IMR-90 (cell line): ENCODE measurements at regions not wholly inside any gene's neighbourhood (a gene's known extent, or its start where the extent isn't known, plus 50 kb on each side); places are given as distances from the start of the nearest gene placed in this dataset.

Experiments used
- ATAC-seq: fragments of 200-7000 bp; cut with Tn5 transposase; 2 replicates; pipeline ENCODE4 v1.9.1; 2020; ENCODE audit warnings: low read depth, mild to moderate bottlenecking, moderate library complexity
- BruUV-seq: library from RNA; stranded (reverse); fragments of 400-500 nt; replicated peaks from 2 replicates; lab custom pipeline; 2021; lab: Mats Ljungman, UMichigan
- CTCF ChIA-PET: fragments of 300-600 bp; formaldehyde crosslinking; extraction: SDS; loops from one replicate; lab custom pipeline; 2021; ENCODE audit warnings: antibody characterized with exemption; lab: Yijun Ruan, JAX
- POLR2A ChIA-PET: fragments of 300-600 bp; sonication (Branson Sonifier 250); formaldehyde crosslinking; loops from one replicate; lab custom pipeline; 2022; ENCODE audit warnings: antibody characterized with exemption; ENCODE audit not compliant: unreplicated experiment; lab: Charles Lee
- DNase-seq: peaks from one replicate; pipeline ENCODE4 v3.0.0; 2013
- H2AFZ ChIP-seq: replicated peaks from 2 replicates; pipeline ENCODE3; 2013; ENCODE audit warnings: low read length, mild to moderate bottlenecking; ENCODE audit not compliant: poor library complexity
- H2AK5ac ChIP-seq: 2 replicates; pipeline ENCODE4 v1.6.1; 2013; ENCODE audit warnings: low read depth, low read length, inconsistent platforms
- H2AK9ac ChIP-seq: replicated peaks from 2 replicates; pipeline ENCODE3; 2013; ENCODE audit warnings: mild to moderate bottlenecking, low read depth, low read length, moderate library complexity; ENCODE audit not compliant: poor library complexity
- H2BK120ac ChIP-seq: 2 replicates; pipeline ENCODE4 v1.6.1; 2013; ENCODE audit warnings: low read depth, low read length, inconsistent platforms
- H2BK15ac ChIP-seq: 3 replicates; pipeline ENCODE4 v1.6.1; 2013; ENCODE audit warnings: low read depth, low read length, inconsistent platforms
- H2BK20ac ChIP-seq: 2 replicates; pipeline ENCODE4 v1.6.1; 2013; ENCODE audit warnings: low read depth, mild to moderate bottlenecking, inconsistent platforms, low read length, moderate library complexity
- H2BK5ac ChIP-seq: 2 replicates; pipeline ENCODE4 v1.6.1; 2013; ENCODE audit warnings: mild to moderate bottlenecking, low read depth, low read length, inconsistent platforms; ENCODE audit not compliant: poor library complexity, severe bottlenecking
- H3K14ac ChIP-seq: replicated peaks from 2 replicates; pipeline ENCODE4 v1.6.1; 2013; ENCODE audit warnings: low read depth, low read length, inconsistent platforms
- H3K18ac ChIP-seq: 2 replicates; pipeline ENCODE4 v1.6.1; 2013; ENCODE audit warnings: low read depth, low read length, control low read depth
- H3K23ac ChIP-seq: 2 replicates; pipeline ENCODE4 v1.6.1; 2013; ENCODE audit warnings: low read depth, low read length, inconsistent platforms
- H3K27ac ChIP-seq: 2 replicates; pipeline ENCODE4 v1.5.1; 2013; ENCODE audit warnings: mild to moderate bottlenecking, control low read depth, low read length; ENCODE audit not compliant: insufficient read depth
- H3K27me3 ChIP-seq: 2 replicates; pipeline ENCODE4 v1.6.1; 2013; ENCODE audit warnings: low read length; ENCODE audit not compliant: control insufficient read depth, insufficient read depth
- H3K36me3 ChIP-seq: 2 replicates; pipeline ENCODE4 v1.6.1; 2013; ENCODE audit warnings: low read length, mixed read lengths; ENCODE audit not compliant: control insufficient read depth, insufficient read depth
- H3K4ac ChIP-seq: 2 replicates; pipeline ENCODE4 v1.6.1; 2013; ENCODE audit warnings: low read depth, low read length, inconsistent platforms
- H3K4me1 ChIP-seq: 2 replicates; pipeline ENCODE4 v1.6.1; 2013; ENCODE audit warnings: low read length, mixed read lengths; ENCODE audit not compliant: control insufficient read depth, insufficient read depth
- H3K4me2 ChIP-seq: 2 replicates; pipeline ENCODE4 v1.6.1; 2013; ENCODE audit warnings: low read depth, mild to moderate bottlenecking, control low read depth, low read length, moderate library complexity
- H3K4me3 ChIP-seq: 2 replicates; pipeline ENCODE4 v1.5.1; 2013; ENCODE audit warnings: low read depth, mild to moderate bottlenecking, control low read depth, low read length, moderate library complexity; ENCODE audit not compliant: insufficient read depth
- H3K56ac ChIP-seq: 2 replicates; pipeline ENCODE4 v1.6.1; 2013; ENCODE audit warnings: low read length, inconsistent platforms; ENCODE audit not compliant: insufficient read depth; ENCODE audit errors: extremely low read depth
- H3K79me1 ChIP-seq, 2 experiments: 2 replicates each; pipeline ENCODE4 v1.6.1; 2013; ENCODE audit warnings: low read length in 2 of 2, inconsistent platforms in 1 of 2, low read depth in 1 of 2
- H3K9ac ChIP-seq: 2 replicates; pipeline ENCODE4 v1.6.1; 2013; ENCODE audit warnings: low read depth, low read length, control low read depth
- H3K9me1 ChIP-seq: 2 replicates; pipeline ENCODE4 v1.6.1; 2013; ENCODE audit warnings: low read length, inconsistent platforms; ENCODE audit not compliant: insufficient read depth
- H3K9me3 ChIP-seq: 2 replicates; pipeline ENCODE4 v1.6.1; 2013; ENCODE audit warnings: low read length; ENCODE audit not compliant: control insufficient read depth, insufficient read depth
- H4K20me1 ChIP-seq: 2 replicates; pipeline ENCODE4 v1.6.1; 2013; ENCODE audit warnings: low read length, inconsistent platforms; ENCODE audit not compliant: insufficient read depth
- H4K5ac ChIP-seq: 2 replicates; pipeline ENCODE4 v1.6.1; 2013; ENCODE audit warnings: mild to moderate bottlenecking, low read depth, low read length, control low read depth
- H4K8ac ChIP-seq, 2 experiments: 2 replicates each; pipeline ENCODE4 v1.6.1; 2013; ENCODE audit warnings: low read depth in 2 of 2, low read length in 2 of 2, control low read depth in 1 of 2, inconsistent platforms in 1 of 2
- H4K91ac ChIP-seq: 2 replicates; pipeline ENCODE4 v1.6.1; 2013; ENCODE audit warnings: low read depth, low read length, inconsistent platforms; ENCODE audit not compliant: insufficient read depth
- BHLHE40 ChIP-seq: fragments of 150-350 bp; IDR thresholded peaks from 2 replicates; pipeline ENCODE4 v1.6.1; 2016; ENCODE audit warnings: mild to moderate bottlenecking, low read depth, low read length
- CEBPB ChIP-seq: IDR thresholded peaks from 2 replicates; pipeline ENCODE4 v1.6.1; 2012; ENCODE audit warnings: low read depth, low read length, improper control_type of control experiment
- CHD1 ChIP-seq: IDR thresholded peaks from 2 replicates; pipeline ENCODE4 v1.6.1; 2012; ENCODE audit warnings: low read depth, low read length, improper control_type of control experiment
- ELK1 ChIP-seq: fragments of 150-350 bp; IDR thresholded peaks from 2 replicates; pipeline ENCODE4 v1.6.1; 2016; ENCODE audit warnings: low read depth, mild to moderate bottlenecking, low read length, moderate library complexity, borderline replicate concordance
- FOS ChIP-seq: fragments of 150-350 bp; IDR thresholded peaks from 2 replicates; pipeline ENCODE4 v1.6.1; 2016; ENCODE audit warnings: low read depth, low read length
- MAFK ChIP-seq: IDR thresholded peaks from 2 replicates; pipeline ENCODE4 v1.6.1; 2012; ENCODE audit warnings: low read depth, low read length, improper control_type of control experiment
- MAZ ChIP-seq: IDR thresholded peaks from 2 replicates; pipeline ENCODE4 v1.6.1; 2012; ENCODE audit warnings: low read depth, mild to moderate bottlenecking, low read length, improper control_type of control experiment, moderate library complexity, borderline replicate concordance
- MXI1 ChIP-seq: IDR thresholded peaks from 2 replicates; pipeline ENCODE4 v1.6.1; 2012; ENCODE audit warnings: low read depth, mild to moderate bottlenecking, low read length, moderate library complexity, borderline replicate concordance
- NFE2L2 ChIP-seq: fragments of 150-350 bp; IDR thresholded peaks from 2 replicates; pipeline ENCODE4 v1.6.1; 2016; ENCODE audit warnings: low read depth, mild to moderate bottlenecking, low read length
- POLR2A ChIP-seq: IDR thresholded peaks from 2 replicates; pipeline ENCODE4 v1.6.1; 2012; ENCODE audit warnings: mild to moderate bottlenecking, low read depth, low read length
- RAD21 ChIP-seq: IDR thresholded peaks from 2 replicates; pipeline ENCODE4 v1.6.1; 2012; ENCODE audit warnings: low read length, improper control_type of control experiment
- RCOR1 ChIP-seq: IDR thresholded peaks from 2 replicates; pipeline ENCODE4 v1.6.1; 2012; ENCODE audit warnings: mild to moderate bottlenecking, low read length, improper control_type of control experiment; ENCODE audit not compliant: insufficient replicate concordance
- RFX5 ChIP-seq: IDR thresholded peaks from 2 replicates; pipeline ENCODE4 v1.8.0; 2012; ENCODE audit warnings: low read depth, mild to moderate bottlenecking, low read length, moderate library complexity
- SMC3 ChIP-seq: fragments of 150-350 bp; IDR thresholded peaks from 2 replicates; pipeline ENCODE4 v1.6.1; 2016; ENCODE audit warnings: low read depth, mild to moderate bottlenecking, antibody characterized with exemption, low read length, moderate library complexity
- USF2 ChIP-seq: fragments of 150-350 bp; IDR thresholded peaks from 2 replicates; pipeline ENCODE4 v1.6.1; 2017; ENCODE audit warnings: mild to moderate bottlenecking, antibody characterized with exemption, low read length, low read depth
- WGBS, 2 experiments: methylation state at CpG; one replicate each; pipeline versions ENCODE4 v1.1.5 to v1.1.7; 2013; ENCODE audit warnings: missing lambda C conversion rate in 2 of 2; ENCODE audit not compliant: insufficient read length in 1 of 2; ENCODE audit errors: extremely low coverage in 2 of 2; 5-methylcytosine and 5-hydroxymethylcytosine counted together
- dilution Hi-C: fragments of 300-500 bp; cut with HindIII; formaldehyde crosslinking; loops from one replicate; pipeline ENCODE4 v1.14.3; 2018; ENCODE audit warnings: low sequenced_read_pairs; ENCODE audit not compliant: unreplicated experiment
- in situ Hi-C: fragments of 300-500 bp; cut with MboI; formaldehyde crosslinking; loops from 3 replicates; pipeline ENCODE4 v1.14.3; 2019; ENCODE audit warnings: low sequenced_read_pairs, inconsistent platforms, mixed read lengths
- intact Hi-C: fragments of 100-400 bp; cut with micrococcal nuclease; formaldehyde crosslinking; loops from 2 replicates; pipeline ENCODE4 v1.10.0; 2022
- TF ChIP-seq, protein P1 (sequence below): conservative IDR thresholded peaks from 2 replicates; pipeline ENCODE4 v1.5.1; 2012; ENCODE audit warnings: mild to moderate bottlenecking, low read depth, low read length, improper control_type of control experiment

DNA sequence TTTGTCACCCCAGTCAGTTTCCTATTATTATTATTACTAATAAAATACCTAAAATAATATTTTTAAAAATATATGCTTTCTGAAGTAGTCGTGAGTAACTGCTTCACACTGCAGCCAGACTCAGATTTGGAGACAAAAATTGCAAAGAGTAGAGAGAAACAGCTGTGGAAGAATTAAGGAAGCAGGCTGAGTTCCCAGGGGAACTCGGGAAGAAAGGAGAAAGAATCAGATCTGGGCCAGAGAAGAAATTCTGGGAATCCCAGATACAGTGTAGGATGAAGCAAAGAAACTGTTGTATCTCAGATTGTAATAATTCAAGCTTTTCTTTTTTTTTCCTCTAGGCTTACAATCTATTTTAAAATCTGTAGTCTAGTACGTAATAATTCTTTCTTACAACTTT lies 182.3 kb downstream of the FTCDNL1 start:
- Histone ChIP-seq H4K8ac (no peak overlapping the region), H2AK5ac (no peak overlapping the region), H3K4me2 (no peak overlapping the region), H3K23ac (no peak overlapping the region), H3K4me1 (no peaks in the 10 kb centered on the region), H3K27me3 (no peaks in the 10 kb centered on the region), H3K9me1 (no peaks in the 10 kb centered on the region), H2BK5ac (no peak overlapping the region), H3K56ac (no peak overlapping the region), H4K20me1 (no peaks in the 10 kb centered on the region), H2BK15ac (no peak overlapping the region), H2AK9ac (no peak overlapping the region), H3K9ac (no peak overlapping the region), H3K4me3 (no peak overlapping the region), H2BK20ac (no peak overlapping the region), H3K36me3 (no peaks in the 10 kb centered on the region), H3K18ac (no peak overlapping the region), H3K79me1 (no peaks in the 10 kb centered on the region), H2AFZ (no peak overlapping the region), H3K27ac (no peak overlapping the region), H4K5ac (no peak overlapping the region), H2BK120ac (no peak overlapping the region), H3K4ac (no peak overlapping the region), H4K91ac (no peak overlapping the region), H3K9me3 (no peaks in the 10 kb centered on the region), H3K14ac (no peak overlapping the region)
- dilution Hi-C loops: no loop called here
- TF ChIP-seq, protein P1, sequence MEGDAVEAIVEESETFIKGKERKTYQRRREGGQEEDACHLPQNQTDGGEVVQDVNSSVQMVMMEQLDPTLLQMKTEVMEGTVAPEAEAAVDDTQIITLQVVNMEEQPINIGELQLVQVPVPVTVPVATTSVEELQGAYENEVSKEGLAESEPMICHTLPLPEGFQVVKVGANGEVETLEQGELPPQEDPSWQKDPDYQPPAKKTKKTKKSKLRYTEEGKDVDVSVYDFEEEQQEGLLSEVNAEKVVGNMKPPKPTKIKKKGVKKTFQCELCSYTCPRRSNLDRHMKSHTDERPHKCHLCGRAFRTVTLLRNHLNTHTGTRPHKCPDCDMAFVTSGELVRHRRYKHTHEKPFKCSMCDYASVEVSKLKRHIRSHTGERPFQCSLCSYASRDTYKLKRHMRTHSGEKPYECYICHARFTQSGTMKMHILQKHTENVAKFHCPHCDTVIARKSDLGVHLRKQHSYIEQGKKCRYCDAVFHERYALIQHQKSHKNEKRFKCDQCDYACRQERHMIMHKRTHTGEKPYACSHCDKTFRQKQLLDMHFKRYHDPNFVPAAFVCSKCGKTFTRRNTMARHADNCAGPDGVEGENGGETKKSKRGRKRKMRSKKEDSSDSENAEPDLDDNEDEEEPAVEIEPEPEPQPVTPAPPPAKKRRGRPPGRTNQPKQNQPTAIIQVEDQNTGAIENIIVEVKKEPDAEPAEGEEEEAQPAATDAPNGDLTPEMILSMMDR: no peak
- TF ChIP-seq MXI1: no peak
- no peak for TF ChIP-seq CEBPB
- TF ChIP-seq NFE2L2: no peak
- TF ChIP-seq MAFK: no peak
- TF ChIP-seq POLR2A: no peak
- no peak for TF ChIP-seq MAZ
- no peak for TF ChIP-seq ELK1
- no peak for TF ChIP-seq RFX5
- TF ChIP-seq SMC3: no peak
- no peak for TF ChIP-seq RCOR1
- TF ChIP-seq CHD1: no peak
- no peak for TF ChIP-seq USF2
- TF ChIP-seq RAD21: no peak
- no peak for TF ChIP-seq BHLHE40
- no peak for TF ChIP-seq FOS
- ChIA-PET CTCF (no interaction called here), POLR2A (interaction anchor here (0.6 kb wide), 1 partner anchor 1202 kb away, joined by 3 read pairs; no protein-coding TSS in a partner anchor)
- ATAC-seq: no peak
- BruUV-seq: no TSS peak
- 20% methylated on average over 1 of the region's 3 CpGs; no CpG with 5 or more reads in 1 of the 2 experiments for WGBS, 2 experiments
- intact Hi-C loops: no loop called here
- in situ Hi-C loops: no loop called here
- no peak for DNase-seq
